HG03460 (cell line): ENCODE measurements at regions not wholly inside any gene's neighbourhood (a gene's known extent, or its start where the extent isn't known, plus 50 kb on each side); places are given as distances from the start of the nearest gene placed in this dataset.
"Not testable (repeated sequence)": the region's sequence is repeated elsewhere in the genome, so short reads cannot be mapped to it uniquely, and the experiment has no call there.

ENCODE experiments used
- ATAC-seq: cut with Tn5 transposase; IDR thresholded peaks from one replicate; pipeline ENCODE4 v1.9.1; 2021; ENCODE audit not compliant: unreplicated experiment

DNA sequence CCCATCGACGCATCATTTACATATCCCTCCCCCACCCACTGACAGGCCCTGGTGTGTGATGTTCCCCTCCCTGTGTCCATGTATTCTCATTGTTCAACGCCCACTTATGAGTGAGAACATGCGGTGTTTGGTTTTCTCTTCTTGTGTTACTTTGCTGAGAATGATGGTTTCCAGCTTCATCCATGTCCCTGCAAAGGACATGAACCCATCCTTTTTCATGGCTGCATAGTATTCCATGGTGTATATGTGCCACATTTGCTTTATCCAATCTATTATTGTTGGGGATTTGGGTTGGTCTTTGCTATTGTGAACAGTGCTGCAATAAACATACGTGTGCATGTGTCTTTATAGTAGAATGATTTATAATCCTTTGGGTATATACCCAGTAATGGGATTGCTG lies 243.3 kb downstream of the TTC6 start:
- not testable (repeated sequence) for ATAC-seq

DNA sequence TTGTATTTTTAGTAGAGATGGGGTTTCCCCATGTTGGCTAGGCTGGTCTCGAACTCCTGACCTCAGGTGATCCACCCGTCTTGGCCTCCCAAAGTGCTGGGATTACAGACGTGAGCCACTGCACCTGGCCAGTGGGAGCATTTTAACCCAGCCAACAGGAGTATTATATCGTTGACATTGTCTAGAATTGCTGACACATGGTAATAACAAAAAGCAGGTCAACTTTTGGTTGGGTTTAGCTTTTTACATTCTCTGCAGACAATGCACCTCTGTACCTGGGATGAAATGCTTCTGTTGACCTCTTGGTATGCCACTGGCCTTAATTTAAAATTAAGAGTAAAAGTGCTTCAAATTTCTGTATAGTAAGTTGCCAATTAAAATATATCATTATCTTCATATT lies 245.6 kb downstream of the TTC6 start:
- not testable (repeated sequence) for ATAC-seq

DNA sequence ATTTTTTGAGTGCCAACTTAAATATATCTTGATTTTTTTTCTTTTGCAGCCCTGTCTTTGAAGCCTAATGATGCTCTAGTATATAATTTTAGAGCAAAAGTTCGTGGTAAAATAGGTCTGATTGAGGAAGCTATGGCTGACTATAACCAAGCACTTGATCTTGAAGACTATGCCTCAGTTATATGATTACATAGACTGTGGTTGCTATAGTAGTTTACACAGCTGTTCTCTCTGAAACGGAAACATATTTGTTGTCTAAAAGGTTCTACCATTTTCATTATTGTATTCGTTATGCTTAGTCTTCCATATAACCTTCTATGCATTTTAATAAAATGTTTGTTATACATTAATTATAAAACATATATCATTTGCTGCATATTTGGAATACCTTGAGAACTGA lies 246.7 kb downstream of the TTC6 start:
- no peak for ATAC-seq

DNA sequence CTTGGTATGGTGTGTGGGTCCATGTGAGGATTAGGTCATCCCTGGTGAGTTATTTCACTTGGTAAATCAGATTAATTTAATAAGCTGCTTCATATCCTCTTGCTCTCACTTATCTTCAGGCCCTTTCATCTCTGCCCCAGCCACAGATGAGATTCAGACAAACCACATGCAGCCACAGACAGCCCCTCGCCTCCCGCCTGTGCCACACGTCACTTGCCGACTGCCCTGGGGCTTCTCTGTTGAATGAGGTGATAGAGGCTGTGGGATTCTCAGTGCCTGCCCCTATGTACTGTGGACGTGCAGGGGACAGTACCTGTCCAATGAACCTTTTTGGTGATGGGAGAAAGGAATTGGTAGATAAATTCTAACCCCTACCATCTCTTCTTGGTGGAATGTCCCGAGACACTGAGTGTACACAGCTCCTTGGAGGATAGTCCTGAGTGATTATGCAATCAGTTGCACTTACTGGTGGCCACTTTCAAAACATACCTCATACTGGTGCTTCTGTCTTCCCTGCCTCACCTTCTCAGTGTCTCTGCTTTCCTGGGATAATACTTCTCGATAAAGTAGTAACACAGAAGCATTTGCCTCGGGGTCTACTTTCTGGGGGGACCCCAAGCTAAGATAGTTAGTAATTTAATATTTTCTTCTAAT lies 248.7 kb downstream of the TTC6 start:
- no peak for ATAC-seq

DNA sequence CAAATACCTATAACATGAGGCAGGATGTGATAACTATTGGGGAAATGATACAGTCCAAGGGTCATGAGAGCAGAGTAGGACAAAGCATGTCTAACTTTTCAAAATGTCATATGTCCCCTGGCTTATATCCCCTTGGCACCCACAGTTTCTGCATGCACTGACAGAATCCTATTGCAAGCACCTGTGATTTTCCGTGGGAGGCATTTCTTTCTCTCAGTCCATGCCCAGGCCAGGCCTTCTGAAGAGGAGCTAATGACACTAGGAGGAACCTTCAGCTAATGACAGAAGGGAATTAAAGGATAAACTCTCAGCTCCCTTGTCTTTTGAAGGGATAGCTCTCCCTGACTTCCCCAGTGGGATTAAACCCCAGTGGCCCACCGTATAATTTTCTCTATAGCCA lies 249.2 kb downstream of the TTC6 start:
- ATAC-seq = no peak

DNA sequence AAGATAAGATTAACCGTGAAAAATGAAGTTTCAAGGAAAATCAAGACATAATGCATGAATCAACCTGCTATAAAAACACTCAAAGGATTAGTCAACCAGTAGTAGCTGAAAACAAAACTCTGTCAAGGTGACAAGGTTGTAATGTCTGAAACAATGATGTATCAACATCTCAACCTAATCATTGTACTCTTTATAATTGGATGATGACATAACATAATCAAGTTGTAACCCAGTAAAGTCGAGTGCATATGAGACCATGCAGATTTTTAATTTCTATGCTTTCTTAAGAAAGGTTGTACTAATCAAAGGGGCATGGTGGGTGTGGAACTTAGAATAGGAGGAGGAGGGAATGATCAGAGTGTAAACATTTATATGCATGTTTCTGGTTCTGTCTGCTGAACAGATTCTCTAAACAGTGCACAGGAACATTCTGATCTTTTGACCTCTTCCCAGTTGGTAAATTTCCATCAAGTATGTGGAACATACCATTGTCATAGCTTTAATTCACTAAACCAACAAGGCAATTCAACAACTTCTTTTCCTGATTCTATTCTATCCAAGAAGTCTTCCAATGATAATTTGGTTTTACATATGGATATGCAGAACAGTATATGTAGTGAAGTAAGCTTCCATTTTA lies 253.7 kb downstream of the TTC6 start:
- no peak for ATAC-seq

DNA sequence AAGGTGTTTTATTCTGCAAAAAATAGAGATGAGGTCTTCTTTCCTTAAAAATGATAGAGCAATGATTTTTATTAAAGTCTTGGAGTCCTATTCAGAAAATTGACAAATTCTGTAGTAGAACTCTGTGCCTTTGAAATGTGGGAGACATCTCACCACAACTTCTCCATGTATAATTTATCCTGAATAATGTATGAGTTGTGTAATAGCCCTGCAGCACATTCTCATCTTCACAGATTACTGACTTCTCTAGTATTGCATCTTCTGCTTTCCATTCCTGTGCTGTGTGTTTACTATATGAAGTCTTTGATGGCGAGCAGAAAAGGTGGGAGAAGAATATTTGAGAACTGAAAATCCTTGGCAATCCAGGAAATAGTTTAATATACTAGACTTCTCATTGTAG lies 255.6 kb downstream of the TTC6 start:
- ATAC-seq = no peak

DNA sequence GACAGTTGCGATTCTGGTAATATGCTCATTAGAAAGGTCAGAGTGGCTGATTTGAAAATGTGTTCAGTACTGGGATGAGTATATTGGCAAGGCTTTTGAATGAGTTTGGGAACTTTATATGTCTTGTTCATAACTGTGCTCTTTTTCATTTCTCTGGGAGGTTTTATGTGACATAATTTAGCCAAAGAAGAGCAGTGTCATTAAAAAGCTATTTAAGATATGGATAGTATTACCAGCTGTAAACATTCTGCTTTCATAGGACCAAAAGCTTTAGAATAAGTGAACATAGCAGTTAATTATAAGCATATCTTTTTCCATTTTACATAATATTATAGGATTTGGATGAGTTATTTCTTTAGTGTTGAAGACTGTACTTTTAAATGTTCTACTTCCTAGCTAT lies 260.4 kb downstream of the TTC6 start:
- no peak for ATAC-seq

DNA sequence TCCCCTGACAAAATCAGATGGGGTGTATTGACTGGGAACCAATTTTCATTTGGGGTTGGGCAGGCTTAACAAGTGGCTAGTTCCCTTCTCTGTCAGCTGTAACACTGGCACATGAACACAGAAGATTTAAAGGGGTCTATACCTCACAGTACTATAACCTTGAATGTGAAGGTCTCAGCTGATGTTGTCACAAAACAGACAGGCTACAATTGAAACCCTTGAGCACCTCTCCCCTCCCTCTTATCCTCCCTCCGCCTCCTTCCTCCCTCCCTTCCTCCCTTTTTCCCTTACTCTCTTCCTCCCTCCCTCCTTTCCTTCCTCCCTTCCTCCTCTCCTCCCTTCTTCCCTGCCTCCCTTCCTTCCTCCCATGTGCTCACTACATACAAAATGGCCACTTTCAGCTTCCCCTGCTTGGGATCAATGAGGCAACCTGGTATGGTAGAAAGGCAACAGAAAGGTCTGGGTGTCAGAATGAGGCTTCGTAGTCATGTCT lies 262.4 kb downstream of the TTC6 start:
- ATAC-seq = no peak

DNA sequence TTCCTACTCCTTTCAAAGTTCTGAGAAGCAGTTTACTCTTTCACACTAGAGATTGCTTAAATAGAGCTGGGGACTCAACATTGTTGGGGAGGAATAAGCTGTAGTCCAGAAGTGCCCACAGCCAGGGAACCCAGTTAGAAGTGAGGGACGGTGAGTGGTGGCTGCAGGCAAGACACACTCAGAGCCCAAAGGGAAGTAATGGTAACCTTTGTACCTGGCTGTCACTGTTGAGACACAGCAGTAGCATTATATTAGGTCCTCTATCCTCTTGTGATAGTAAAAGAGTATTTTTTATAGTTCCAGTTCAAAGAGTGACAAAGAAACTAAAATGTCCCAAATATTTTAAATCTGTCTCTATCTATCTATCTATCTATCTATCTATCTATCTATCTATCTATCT lies 263.3 kb downstream of the TTC6 start:
- ATAC-seq = no peak

DNA sequence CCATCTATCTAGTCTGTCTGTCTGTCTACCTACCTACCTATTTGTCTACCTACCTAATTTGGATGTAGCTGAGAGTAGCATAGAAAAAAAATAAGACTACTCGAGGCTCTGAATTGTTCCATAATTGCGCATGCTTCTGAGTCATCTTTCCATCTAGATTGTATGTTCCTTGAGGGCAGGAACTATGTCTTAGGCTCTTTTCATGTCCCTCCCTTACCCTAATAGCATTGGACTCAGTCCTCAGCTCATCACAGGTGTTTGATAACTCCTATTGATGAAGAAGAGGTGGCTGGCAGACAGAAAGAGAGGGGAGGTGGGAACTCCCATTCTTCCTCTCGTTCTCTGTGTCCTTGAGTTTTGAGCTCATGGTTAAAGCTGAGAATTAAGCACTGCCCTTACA lies 263.7 kb downstream of the TTC6 start:
- ATAC-seq = no peak

DNA sequence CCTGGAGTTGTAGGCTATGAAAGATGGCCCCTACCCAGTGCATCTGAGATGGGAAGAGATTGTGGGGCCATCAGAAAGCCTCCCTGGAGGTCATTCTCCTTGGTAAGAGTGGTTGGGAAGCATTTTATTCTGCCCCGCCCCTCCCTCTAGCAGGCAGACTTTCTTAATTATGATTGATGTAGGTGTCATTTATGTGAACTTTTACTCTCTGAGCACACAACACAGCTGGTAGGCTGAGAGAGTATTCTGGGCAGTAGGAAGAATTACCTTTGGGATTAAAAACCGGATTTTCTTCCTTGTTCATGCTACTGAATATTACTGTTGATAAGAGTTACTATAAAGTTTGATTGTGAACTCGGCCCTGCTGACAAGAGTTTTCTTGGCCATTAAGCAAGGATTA lies 266.8 kb downstream of the TTC6 start:
- no peak for ATAC-seq

DNA sequence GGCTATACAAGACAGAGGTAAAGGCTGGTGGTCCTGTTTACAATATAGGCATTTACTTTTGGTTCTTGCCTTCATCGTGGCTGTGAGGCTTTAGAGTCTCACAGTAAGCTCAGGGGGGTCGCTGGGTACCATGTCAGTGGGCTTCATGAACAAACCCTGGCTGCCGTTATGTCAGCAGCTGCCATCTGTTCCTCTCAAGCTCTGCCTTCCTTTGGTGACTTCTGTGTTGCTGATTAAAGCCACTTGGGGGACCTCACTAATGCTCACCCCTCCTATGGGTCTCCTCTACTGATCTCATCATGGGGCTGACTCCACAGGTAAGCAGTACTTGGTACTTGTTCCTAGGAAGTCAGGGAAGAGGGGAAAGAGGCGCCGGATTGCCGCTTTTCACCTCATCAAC lies 268.7 kb downstream of the TTC6 start:
- no peak for ATAC-seq

DNA sequence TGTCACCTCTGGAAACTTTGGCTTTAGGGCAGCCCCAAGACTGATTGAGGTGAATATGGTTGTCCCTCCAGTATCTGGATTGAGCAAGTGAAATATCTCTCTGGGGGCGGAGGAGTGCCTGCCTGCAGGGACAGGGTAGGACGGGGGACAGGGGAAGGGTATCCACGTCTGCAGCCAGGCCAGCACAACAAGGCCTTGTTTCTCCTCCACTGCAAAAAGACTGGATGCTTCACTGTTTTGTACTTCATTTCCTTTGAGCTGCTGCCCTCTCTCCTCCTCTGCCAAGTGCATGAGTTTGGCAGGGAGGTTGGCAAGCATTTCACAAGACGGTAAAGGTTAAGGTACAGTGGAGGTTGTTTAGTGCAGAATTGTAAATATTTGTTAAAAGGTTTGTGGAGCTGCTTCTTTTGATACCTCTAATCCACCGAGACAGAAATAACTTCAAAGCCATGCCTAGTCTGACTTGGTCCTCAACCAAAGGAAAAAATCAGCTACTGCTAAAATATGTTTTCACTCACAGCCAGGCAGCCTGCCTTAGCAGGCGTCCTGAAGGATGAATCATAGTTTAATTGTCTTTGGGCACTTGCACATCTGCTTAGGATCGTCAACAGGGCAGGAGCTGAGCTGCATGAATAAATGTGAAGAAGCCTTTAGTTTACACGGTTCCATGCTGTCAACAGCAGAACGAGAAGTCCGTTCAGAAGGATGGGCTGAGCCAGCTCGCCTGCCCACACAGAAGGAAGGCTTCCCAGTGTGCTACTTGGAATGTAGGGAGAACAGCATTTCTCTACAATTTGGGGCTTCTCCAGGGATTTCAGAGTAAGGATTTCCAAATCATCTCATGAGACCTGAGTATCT lies 269.7 kb downstream of the TTC6 start:
- ATAC-seq = no peak

DNA sequence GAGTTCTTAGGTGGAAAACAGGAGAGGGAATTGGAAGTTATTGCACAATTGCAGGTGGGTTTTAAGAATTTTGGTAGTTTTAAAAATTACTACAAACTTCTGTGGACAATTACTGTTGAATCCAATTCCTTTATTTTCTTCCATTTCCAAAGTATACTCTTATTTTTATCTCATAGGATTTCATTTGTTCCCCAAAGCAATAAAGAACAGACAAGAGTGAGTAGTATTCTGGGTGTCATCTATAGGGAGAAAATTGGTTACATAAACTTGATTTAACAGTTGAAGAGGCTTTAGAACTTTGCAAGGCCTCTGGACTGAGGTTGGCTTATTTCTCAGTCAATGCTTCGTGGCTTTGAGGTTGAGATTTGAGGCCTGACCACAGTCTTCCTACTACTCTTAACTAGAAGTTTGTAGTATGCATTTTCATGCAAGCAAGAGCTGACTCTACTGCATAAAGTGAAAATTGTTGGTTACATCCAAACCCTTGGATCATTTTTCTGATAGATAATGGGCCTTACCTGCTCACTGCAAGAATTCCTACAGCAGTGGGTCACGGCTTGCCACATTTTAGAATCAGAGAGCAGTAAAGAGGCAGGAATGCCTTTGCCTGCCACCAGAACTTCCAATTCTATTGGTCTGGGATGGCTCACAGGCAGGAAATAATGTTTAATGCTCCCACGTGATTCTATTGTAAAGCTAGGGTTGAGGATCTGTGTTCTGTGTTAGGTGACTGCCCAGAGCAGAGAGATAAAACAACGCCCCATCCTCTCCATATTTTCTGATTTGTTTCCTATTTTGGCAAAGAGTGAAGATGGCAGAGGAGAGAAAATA lies 270.5 kb downstream of the TTC6 start:
- no peak for ATAC-seq

DNA sequence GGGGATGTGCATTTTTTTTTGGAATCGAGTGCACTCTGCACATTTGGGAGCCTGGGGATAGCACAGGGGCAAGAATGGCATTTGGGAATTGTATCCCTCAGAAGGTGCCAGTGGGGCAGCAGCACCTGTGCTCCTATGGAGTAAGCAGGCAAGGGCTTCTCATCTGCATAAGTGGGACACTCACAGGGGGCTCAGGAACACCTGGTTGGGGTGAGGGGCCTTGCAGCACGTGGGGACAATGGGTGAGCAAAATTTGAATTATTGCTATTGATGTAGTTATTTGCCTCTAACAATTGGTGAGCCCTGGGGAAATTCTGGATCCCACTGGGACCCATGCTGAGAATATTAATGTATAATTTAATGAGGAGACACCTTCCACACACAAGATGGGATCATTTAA lies 274.2 kb downstream of the TTC6 start:
- no peak for ATAC-seq

DNA sequence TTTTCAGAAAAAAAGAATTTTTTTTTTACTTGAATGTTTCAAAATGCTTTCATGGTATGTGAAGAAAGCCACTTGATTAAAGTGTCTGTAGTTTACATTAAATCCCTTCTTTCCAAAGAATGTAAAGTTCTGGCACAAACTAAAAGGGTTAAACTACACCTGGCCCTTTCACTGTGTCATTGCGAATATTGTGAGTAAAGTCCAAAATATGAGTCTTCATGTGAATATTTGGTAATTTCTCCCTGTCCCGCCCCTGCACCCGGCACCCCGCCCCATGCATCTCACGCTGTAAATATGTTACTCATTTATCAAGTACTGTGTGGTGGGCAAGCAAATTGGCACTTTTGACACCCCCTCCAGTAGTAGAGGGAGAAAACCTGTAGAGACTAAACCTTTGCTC lies 274.7 kb downstream of the TTC6 start:
- ATAC-seq = no peak

DNA sequence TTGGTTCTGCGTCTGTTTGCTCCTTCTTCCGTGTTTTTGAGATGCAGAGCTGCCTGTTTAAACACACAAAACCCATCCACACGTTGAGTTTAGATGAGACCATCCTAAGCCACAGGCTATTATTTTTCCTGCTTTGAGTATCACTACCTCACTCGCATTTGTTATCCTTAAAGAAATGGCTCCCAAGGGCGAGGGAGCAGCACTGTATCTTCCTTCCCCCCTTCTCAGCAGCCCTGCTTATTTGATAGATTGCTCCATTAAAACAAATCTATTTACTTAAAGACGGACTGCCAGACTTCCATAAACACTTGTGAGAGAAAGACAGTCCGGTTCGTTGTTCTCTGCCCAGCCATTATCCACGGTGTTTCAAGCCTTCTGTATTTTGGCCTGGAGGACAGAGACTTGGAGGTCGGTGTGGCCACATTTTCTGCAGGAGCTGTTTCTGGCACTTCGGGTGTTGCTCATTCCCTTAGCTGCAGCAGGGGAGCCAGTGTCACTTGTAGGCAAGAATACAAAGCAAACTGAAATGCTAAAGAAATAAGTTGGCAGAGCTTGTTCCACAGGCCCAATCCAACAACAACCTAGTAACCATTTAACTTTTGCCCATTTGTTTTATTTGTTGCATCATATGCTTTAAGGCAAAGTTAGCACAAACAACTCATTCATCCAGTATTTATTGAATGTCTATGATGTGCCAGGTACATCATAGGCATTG lies 275.4 kb downstream of the TTC6 start:
- ATAC-seq = no peak

DNA sequence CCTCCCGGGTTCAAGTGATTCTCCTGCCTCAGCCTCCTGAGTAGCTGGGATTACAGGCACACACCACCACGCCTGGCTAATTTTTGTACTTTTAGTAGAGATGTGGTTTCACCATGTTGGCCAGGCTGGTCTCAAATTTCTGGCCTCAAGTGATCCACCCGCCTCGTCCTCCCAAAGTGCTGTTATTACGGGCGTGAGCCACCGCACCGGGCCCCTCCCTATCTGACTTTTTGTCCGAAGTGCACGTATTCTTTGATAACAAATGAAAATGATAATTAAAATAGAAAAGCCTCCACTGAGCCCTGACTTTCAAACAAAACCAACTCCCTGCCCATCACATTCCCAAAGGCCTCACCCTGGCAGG lies 278.6 kb downstream of the TTC6 start:
- not testable (repeated sequence) for ATAC-seq

DNA sequence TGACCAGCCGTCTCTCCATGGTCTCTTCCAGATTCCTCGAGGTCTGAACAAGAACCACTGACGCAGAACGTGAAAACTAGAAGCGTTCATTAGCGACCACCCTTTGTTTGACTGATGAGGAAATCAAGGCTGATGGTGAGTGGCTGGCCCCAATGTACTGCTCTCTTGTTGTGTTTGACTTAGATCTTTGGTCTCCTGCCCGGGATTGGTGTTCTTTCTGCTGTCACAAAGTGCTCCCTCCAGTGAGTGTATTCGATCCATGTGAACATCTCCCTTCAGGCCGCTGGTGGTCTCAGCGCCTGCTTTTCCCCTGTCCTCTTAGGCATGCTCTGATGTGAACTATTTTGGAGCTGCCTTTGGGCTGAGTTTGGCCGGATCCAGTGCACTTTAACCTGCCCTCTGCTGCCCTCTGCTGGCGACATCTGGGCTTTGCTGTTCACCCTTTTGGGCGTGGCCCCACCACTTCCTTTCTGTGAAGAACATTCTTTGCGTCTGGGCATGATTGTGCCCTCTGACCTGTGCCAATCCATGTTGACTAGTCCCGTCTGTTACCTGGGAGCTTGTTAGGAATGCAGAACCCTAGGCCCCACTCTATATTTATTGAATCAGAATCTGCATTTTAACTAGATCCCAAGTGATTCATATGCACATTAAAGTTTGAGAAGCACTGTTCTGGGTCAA lies 279.1 kb downstream of the TTC6 start:
- peak; percentile 97 for ATAC-seq
